ENCODE measurements at regions not wholly inside any gene's neighbourhood (a gene's known extent, or its start where the extent isn't known, plus 50 kb on each side); places are given as distances from the start of the nearest gene placed in this dataset.

DNA sequence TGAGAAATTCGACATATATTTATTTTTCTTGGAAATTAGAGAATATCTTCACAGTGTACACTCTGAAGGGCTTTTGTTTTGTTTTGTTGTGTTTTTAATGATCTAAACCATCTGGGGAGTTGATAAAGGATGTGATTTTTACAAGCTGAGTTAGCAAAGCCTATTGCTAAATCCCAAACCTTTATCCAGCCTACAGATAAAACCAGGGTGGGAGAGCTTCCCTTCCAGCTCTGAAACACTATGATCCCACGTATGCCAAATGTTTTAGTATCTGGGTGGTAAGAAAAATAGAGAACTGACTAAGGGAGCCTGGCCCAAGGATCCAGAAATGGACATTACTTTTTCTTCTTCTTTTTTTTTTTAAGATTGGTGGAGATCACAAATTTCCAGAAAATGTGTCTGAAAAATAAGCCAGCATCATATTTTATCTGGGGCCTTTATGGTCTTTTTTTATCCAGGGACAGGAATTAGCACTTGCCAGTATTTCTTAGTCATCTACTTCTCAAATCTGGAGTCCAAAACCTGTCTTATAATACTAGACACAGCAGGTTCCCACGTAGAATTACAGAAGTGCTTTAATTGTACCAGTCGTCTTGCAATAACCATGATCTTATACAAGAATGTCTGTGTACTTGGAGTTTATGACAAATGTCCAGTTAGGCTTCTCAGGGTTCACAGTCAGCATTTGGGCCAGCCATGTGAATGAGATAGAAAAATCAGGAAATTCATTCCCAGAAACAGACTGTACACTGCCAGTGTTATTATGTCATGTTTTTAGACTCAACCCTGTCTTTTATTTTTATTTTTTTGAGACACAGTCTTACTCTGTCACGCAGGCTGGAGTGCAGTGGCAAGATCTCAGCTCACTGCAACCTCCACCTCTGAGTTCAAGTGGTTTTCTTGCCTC is 290.8 kb upstream of the MPDZ start:
- no peak overlapping the region for H3K4me3 ChIP-seq
- DNase-seq = no peak
- no peaks in the 10 kb centered on the region for H3K27me3 ChIP-seq
- H3K27ac ChIP-seq = peak overlapping the region; percentile 30 to 56
- no peaks in the 10 kb centered on the region for H3K36me3 ChIP-seq
- TF ChIP-seq, protein P1, sequence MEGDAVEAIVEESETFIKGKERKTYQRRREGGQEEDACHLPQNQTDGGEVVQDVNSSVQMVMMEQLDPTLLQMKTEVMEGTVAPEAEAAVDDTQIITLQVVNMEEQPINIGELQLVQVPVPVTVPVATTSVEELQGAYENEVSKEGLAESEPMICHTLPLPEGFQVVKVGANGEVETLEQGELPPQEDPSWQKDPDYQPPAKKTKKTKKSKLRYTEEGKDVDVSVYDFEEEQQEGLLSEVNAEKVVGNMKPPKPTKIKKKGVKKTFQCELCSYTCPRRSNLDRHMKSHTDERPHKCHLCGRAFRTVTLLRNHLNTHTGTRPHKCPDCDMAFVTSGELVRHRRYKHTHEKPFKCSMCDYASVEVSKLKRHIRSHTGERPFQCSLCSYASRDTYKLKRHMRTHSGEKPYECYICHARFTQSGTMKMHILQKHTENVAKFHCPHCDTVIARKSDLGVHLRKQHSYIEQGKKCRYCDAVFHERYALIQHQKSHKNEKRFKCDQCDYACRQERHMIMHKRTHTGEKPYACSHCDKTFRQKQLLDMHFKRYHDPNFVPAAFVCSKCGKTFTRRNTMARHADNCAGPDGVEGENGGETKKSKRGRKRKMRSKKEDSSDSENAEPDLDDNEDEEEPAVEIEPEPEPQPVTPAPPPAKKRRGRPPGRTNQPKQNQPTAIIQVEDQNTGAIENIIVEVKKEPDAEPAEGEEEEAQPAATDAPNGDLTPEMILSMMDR (IDR thresholded peaks at IDR 0.05) = no peak
- TF ChIP-seq POLR2A (IDR thresholded peaks at IDR 0.05) = no peak
- intact Hi-C loops (cut with DNase I; ENCODE audit: low total_unique reads) = no loop called here
- H3K4me1 ChIP-seq = peaks cover 0 to 3% of the 10 kb centered on the region in 2 donors
- H3K9me3 ChIP-seq = no peaks in the 10 kb centered on the region

DNA sequence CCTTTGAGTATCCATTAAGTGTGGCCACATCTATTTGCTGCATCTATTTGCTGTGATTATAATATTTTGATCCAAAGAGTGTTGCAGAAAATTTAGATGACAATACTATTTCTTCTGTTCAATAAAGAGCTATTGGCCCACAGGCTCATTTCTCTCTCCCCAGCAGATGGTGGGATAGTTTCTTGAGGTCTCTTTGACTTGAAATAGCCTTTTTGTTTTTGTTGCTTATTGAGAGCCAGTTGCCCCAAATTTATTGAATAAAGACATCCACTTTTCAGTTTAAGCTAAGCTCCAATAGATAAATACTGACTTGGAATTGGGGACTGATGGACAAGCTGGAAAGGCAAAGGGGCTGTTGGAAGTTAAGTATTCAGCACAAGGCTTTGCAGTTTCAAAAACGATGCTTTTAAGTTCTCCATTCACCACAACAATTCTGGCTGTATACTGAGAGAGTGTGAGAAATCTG is 290.1 kb upstream of the MPDZ start:
- DNase-seq = no peak
- peak overlapping the region; percentile 30 to 56 for H3K27ac ChIP-seq
- H3K4me3 ChIP-seq = no peak overlapping the region
- TF ChIP-seq POLR2A (IDR thresholded peaks at IDR 0.05) = no peak
- peaks cover 0 to 3% of the 10 kb centered on the region in 2 donors for H3K4me1 ChIP-seq
- no peaks in the 10 kb centered on the region for H3K9me3 ChIP-seq
- no peaks in the 10 kb centered on the region for H3K36me3 ChIP-seq
- H3K27me3 ChIP-seq = no peaks in the 10 kb centered on the region
- intact Hi-C loops (cut with DNase I; ENCODE audit: low total_unique reads) = no loop called here

DNA sequence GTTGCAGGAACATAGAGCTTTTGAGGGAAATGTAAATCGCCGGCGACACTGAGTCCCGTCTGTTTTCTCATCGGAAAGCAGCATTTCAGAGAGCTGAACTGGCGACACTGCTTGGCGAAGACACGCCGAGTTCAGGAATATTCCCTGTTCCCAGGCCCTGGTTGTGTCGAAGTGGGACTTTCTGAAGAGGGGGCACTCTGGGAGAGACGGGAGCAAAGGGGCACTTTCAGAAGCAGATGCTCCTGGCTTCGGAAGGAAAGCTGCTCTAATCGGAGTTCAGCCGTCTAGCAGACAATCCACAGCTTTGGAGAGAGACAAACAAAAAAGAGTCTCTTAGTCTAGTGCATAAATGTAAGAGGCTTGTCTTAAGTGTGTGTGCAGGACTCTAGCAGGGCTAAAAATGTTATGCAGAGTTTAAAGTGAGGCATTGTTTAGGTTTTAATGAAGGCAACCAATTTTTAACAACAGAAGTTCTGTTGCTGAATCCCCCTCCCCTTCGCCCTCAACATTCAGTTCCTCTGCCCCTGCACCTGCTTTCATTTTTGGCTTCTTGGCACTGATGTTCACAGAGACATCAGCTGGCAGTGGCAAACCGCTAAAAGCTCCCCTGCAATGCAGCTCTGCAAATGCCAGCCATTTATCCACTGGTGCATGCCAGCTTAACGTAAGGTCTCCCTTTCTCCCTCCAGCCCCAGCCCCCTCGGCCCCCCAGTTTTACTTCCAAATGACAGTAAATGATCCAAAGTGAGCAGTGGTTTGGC is 289.5 kb upstream of the MPDZ start:
- H3K36me3 ChIP-seq = no peaks in the 10 kb centered on the region
- no peak overlapping the region for H3K4me3 ChIP-seq
- peak overlapping the region; percentile 44 to 56 for H3K27ac ChIP-seq
- no peaks in the 10 kb centered on the region for H3K27me3 ChIP-seq
- intact Hi-C loops (cut with DNase I; ENCODE audit: low total_unique reads) = no loop called here
- TF ChIP-seq, protein P1 (IDR thresholded peaks at IDR 0.05) = no peak
- no peak for TF ChIP-seq POLR2A (IDR thresholded peaks at IDR 0.05)
- peaks cover 0 to 3% of the 10 kb centered on the region in 2 donors for H3K4me1 ChIP-seq
- no peaks in the 10 kb centered on the region for H3K9me3 ChIP-seq
- DNase-seq = no peak

DNA sequence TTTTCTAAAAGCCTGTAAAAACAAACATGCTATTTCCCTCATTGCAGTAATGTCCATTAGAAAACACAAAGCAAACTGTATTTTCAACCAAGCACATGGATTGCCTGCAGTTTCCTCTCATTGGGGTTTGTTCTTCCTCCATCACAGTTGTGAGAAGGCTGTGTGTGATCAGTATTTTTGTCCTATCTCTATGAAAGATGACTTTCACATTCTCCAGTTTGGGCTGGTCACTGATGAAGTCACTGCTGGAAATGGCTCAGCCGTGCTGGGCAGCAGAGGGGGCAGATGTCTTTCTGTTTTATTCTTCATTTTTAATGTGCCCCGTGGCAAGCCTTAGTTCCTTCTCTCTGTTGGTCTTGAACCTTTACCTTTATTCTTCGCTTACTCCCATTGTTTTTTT is 288.9 kb upstream of the MPDZ start:
- Histone ChIP-seq H3K4me3 (no peak overlapping the region), H3K4me1 (peaks cover 0 to 3% of the 10 kb centered on the region in 2 donors), H3K9me3 (no peaks in the 10 kb centered on the region), H3K36me3 (no peaks in the 10 kb centered on the region), H3K27ac (peak overlapping the region; percentile 44 to 56), H3K27me3 (no peaks in the 10 kb centered on the region)
- TF ChIP-seq, protein P1 (IDR thresholded peaks at IDR 0.05) = no peak
- TF ChIP-seq POLR2A (IDR thresholded peaks at IDR 0.05) = no peak
- intact Hi-C loops (cut with DNase I; ENCODE audit: low total_unique reads) = no loop called here
- no peak for DNase-seq

DNA sequence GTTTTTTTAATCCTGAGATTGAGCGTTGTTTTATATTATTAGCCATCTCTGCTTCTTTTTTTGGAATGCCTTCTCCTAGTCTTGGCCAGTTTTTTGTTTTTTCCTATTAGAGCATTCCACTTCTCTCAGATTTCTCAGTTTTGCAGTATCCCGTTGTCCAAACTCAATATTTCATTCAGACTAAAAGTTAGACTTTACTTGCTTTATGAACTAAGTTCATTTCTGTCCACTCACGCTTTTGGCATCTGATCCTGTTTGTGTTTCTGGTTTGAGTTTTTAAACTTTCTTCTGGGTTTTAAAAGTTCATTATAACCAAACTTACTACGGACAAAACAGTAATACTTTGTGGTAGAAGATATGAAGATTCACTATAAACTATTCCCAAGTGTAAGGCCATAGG is 288.3 kb upstream of the MPDZ start:
- intact Hi-C loops (cut with DNase I; ENCODE audit: low total_unique reads) = no loop called here
- no peaks in the 10 kb centered on the region for H3K9me3 ChIP-seq
- no peaks in the 10 kb centered on the region for H3K27me3 ChIP-seq
- H3K4me1 ChIP-seq = peaks cover 0 to 3% of the 10 kb centered on the region in 2 donors
- H3K27ac ChIP-seq = peak overlapping the region; percentile 44 to 56
- no peak for DNase-seq
- H3K4me3 ChIP-seq = no peak overlapping the region
- TF ChIP-seq, protein P1 (IDR thresholded peaks at IDR 0.05) = no peak
- TF ChIP-seq POLR2A (IDR thresholded peaks at IDR 0.05) = no peak
- H3K36me3 ChIP-seq = no peaks in the 10 kb centered on the region

All from uterus (tissue), 3 donors.